ENCODE measurements at regions not wholly inside any gene's neighbourhood (a gene's known extent, or its start where the extent isn't known, plus 50 kb on each side); places are given as distances from the start of the nearest gene placed in this dataset.

GRCh38 chr18:49648811-49649210 is 87.0 kb downstream of the LIPG start:
- TF ChIP-seq POLR2A (IDR thresholded peaks at IDR 0.05) (no peak), CTCF (IDR thresholded peaks at IDR 0.05) (no peak), EP300 (IDR thresholded peaks at IDR 0.05) (no peak)

All from ovary (tissue), 3 donors.